Lower leg skin (tissue), 3 donors: ENCODE measurements at regions not wholly inside any gene's neighbourhood (a gene's known extent, or its start where the extent isn't known, plus 50 kb on each side); places are given as distances from the start of the nearest gene placed in this dataset.

Experiments
- CTCF ChIP-seq, 3 donors: fragments of 450-650 bp; IDR thresholded peaks; one replicate each; pipeline ENCODE4 v1.5.1; 2016; ENCODE audit warnings: antibody characterized with exemption in 3 of 3, mild to moderate bottlenecking in 3 of 3, moderate library complexity in 2 of 3
- POLR2A ChIP-seq, 2 donors: fragments of 450-650 bp; IDR thresholded peaks; one replicate each; pipeline ENCODE4 v1.6.1; 2016 to 2017; ENCODE audit warnings: antibody characterized with exemption in 2 of 2, mild to moderate bottlenecking in 1 of 2, moderate library complexity in 1 of 2

- TF ChIP-seq CTCF (IDR thresholded peaks at IDR 0.05) = no peak
- no peak for TF ChIP-seq POLR2A (IDR thresholded peaks at IDR 0.05)
Measured at GRCh38 chr4:77434299-77435092, 171.1 kb upstream of the CXCL13 start.
